KG1 (cell line): ENCODE measurements at regions not wholly inside any gene's neighbourhood (a gene's known extent, or its start where the extent isn't known, plus 50 kb on each side); places are given as distances from the start of the nearest gene placed in this dataset.

Source experiments
- DNase-seq: peaks from one replicate; lab custom pipeline; 2025; lab: John Stamatoyannopoulos, UW

DNA sequence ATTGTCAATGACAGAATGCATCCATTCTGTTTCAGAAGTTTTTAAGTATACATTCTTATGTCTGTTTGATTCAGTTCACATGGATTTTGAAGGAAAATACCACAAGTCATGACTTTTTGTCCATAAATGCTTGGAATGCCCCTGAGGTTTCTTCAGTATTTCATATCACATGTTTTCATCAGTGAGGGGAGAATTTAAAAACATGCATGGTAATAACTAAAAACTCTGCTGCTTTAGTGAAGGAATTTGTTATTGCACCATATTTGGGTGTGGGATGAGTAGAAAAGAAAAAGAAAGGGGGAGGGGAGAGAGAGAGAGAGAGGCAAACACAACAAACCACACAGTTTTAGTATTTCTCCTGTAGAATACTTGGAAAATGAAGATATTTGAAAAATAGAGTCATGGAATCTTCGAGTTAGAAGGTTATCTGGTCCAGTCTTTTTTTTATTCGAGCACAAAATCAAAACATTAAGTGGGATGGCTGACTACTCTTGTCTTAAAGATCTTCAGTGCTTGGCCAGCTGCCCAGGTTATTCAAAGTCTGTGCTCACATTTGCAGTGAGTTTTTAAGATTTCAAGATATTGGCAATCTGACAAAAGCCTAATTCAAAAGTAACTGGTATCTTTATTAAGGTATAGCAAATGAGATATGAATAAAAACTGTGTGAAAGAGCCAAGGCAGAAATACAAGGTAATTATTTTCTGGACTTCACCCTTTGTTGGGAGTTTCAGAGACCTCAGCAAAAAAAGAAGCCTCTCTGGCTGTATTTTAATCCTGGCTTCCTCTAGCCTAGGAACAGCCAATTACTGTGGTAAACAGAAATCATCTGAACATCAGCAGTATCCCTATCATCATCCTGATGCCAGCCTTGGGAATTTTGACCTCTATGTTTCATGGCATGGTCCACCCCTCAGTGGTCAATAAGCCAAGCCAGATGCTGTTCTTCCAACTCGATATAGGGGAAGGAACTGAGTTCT, 687.9 kb upstream of the CITED2 start:
- no peak for DNase-seq

- DNase-seq: no peak
Measured at GRCh38 chr6:140061110-140062042, 686.9 kb upstream of the CITED2 start.

- no peak for DNase-seq
Measured at GRCh38 chr6:140059947-140060346, 685.5 kb upstream of the CITED2 start.

GRCh38 chr6:140058863-140059262, 684.4 kb upstream of the CITED2 start:
- no peak for DNase-seq

DNA sequence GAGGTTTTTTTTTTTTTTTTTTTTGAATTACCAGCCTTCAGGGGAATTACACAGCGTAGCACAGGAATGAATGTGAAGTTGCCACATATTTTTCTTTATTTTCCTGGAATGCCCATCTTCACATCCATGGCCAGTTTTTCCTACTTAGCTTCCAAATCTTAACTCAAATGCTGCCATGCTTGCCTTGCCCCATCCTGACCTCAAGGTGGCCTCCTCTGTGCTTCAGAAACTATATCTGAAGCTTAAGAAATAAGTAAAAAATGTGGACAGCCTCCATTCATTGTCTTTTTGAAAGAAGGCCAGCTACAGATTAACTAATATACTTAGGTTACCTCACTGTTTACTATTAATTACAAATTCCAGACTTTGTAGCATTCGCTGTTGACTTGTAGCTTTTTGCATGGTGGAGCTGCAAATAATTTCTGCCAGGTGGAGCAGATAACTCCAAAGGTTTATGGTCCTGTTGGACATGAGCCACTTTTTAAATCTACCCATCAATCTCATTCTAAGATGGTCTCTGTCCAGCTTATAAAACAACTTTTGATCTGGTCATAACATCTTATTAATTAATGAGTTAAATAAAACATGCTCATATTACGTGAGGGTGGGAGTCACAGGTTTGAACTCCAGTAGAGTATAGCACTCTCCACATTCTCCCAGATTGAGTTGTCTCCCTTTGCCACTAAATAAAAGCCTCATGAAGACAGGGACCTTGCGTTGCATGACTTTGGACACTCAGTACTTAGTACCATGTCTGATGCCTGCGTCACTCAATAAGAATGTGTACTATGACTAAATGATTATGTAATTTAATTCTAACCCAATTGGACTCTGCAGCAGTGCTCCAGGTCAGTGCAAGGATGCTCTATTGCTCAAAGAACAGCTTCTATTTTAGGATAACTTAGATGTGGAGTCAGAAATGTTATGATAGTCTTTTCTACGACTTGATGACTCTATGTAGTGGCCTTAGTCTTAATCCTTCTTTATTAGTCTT, 678.6 kb upstream of the CITED2 start:
- DNase-seq: no peak

DNA sequence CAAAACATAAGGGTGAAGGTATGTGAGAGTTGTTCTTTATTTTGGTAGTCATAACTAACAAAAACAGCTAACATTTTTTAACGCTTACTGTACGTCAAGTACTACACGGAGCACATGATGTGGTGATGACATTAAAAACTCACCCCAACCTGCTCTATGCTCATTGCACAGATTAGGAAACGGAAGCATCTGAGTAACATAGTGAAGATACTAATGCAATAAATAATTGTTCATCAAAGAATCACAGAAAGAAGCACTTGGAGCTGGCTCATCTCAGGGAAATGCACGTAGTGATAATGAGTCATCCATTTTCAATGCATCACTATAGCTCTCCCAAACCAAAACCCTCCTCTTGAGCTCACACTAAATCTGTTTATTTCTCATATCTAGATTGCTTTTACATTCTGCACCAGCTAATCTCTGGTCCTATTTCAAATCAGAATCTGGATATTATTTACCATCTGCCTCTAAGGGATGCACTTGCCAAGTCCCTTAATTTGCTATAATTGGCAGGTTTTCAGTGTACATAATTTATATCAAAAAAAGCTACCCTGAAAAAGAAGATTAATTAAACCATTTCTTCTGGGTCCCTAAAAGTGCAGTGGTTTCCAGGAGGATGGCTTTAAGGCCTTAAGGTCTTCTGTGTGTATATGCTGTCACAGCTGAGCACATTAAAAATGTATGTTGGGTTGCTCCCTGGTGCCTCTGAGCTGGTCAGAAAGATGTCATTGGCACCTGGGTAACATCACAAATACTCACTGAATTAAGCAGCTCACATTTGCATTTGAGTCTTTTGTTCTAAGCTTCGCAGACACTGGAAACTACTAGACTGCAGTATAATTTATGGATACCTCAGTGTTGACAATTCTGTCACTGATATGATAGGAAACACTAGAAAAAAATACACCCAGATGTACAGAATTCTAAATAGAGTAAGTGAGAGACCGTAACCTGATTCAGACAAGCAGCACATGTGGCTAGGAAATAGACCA, 677.4 kb upstream of the CITED2 start:
- no peak for DNase-seq

- no peak for DNase-seq
Measured at GRCh38 chr6:140050101-140050995, 675.9 kb upstream of the CITED2 start.

- DNase-seq: no peak
Measured at GRCh38 chr6:140049251-140049650, 674.8 kb upstream of the CITED2 start.

GRCh38 chr6:140048202-140048790, 673.8 kb upstream of the CITED2 start:
- DNase-seq: no peak

DNA sequence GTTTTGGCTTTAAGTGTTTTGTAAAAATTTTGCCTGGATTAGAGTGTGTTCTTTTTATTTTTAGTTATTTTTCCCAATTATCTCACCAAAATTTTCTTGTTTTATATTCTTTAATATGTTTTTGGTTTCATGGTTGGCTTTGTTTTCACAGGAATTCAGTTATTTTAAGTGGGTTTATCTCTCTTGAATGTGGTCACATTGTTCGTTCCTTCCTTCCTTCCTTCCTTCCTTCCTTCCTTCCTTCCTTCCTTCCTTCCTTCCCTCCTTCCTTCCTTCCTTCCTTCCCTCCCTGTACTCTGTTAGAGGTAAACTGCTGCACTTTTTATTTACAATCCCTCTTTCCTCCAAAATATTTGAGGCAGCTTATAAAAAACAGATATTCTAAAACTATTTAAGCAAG, 672.9 kb upstream of the CITED2 start:
- DNase-seq: no peak

DNA sequence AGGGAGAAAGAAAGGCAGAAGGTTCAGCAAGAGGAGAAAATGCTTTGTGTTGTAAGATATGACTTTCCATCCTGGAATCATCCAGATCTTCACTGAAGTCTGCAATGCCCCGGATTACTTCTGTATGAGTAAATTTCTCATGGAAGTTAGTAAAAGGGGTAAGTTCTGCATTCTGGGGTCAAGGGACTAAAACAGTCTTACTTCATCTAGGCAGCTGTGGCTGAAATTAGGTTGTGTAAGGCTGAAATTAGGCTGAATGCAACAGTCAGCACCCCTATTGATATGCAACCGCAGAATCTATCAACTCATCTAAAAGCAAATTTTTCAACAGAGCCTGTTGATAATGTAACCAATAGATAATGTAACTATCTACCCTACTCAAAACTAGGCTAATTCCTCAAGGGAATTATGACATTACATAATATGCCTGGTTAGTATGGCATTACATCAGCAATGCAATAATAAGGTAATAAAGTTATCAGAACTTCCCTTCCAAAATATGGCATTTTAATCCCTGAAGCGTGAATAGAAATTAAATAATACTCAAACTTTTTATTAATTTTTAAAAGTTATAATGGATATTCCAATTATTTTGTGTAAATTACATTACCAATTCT, 671.7 kb upstream of the CITED2 start:
- no peak for DNase-seq

- no peak for DNase-seq
Measured at GRCh38 chr6:140045116-140045515, 670.7 kb upstream of the CITED2 start.

- DNase-seq: no peak
Measured at GRCh38 chr6:140044626-140045025, 670.2 kb upstream of the CITED2 start.

- DNase-seq: no peak
Measured at GRCh38 chr6:140043762-140044378, 669.4 kb upstream of the CITED2 start.

DNA sequence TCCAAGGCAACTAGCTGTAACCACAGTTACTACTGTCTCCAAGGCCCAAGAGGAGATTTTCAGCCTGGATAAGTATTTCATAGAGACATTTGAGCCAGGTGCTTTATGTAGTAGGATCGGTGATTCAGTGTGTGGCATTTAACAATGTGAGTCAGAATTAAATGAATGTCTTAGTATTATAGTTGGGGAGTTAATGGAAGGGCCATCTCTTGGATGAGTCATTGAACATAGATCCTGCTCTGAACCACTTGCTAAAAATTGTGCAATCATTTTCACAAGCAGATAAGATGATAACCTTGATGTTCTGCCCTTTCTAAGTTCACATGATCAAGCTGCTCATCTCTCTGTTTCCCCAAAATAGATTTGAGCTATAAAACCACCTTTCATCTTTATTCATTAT, 668.9 kb upstream of the CITED2 start:
- no peak for DNase-seq

DNA sequence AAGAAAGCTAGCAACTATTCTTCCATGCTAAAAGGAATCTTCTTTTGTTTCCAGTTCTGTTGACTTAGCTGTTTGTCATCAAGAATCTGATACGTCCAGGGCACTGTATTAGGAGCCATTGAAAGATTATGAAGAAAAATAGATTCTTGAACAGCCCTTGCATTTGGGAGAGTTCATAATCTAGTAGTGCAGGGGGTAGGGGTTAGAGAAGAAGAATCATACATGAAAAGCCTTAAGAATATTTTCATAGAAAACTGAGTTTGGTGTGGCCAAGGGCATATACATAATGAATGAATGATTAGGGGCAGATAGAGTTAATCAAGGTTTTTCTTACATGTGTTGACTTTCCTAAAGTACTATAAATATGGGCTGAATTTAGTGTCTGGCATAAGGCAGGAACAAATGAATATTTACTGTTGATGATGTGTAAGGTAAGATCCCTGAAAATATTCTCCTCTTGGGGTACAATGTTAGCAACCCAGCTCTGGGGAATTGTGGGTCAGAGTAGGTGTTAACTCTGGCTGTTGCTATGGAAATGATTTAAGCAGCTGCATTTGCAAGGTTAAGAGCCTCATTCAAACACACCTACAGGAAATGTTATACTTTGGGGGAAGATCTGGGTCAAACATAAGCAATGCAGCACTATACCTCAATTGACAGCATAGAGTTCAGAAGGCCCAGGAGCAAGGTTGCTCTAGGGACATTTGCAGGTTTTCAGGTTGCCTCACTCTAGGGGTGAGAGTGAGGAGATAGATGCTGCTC, 667.3 kb upstream of the CITED2 start:
- DNase-seq: no peak

DNA sequence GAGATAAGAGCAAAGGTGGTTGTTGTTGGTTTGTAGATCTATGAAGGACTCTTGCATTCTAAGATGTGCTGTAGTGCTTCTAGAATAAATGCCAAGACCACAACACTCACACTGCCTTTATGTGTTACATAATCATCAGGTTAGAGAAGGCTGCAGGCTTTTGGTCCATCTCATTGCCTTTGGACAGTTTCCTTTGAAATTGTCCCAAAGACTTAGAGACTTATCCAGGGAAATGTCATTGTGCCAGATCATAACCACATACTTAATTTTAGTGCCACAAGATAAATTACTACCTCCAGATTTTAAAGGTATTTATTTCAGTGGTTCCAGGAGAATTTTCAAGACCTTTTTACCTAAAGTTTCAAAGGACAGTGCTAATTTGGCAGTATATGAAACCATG, 666.6 kb upstream of the CITED2 start:
- DNase-seq: no peak
